KBM-7 (cell line): ENCODE measurements at regions not wholly inside any gene's neighbourhood (a gene's known extent, or its start where the extent isn't known, plus 50 kb on each side); places are given as distances from the start of the nearest gene placed in this dataset.
"Not testable (repeated sequence)": the region's sequence is repeated elsewhere in the genome, so short reads cannot be mapped to it uniquely, and the experiment has no call there.

Source experiments
- DNase-seq: peaks from one replicate; pipeline ENCODE4 v3.0.0-alpha.2; 2015
- in situ Hi-C: fragments of 300-500 bp; cut with MboI; formaldehyde crosslinking; loops from 2 replicates; pipeline ENCODE4 v1.14.3; 2020; ENCODE audit warnings: low sequenced_read_pairs, low pct_unique_long_range_greater_than_20kb, mixed read lengths

- not testable (repeated sequence) for DNase-seq
Measured at GRCh38 chr3:773433-773832, 319.4 kb upstream of the CNTN6 start.

GRCh38 chr3:775178-775880 is 317.5 kb upstream of the CNTN6 start:
- in situ Hi-C loops: no loop called here
- DNase-seq: no peak

More at GRCh38 chr3:773433-773832, 319.4 kb upstream of the CNTN6 start:
- in situ Hi-C loops: not testable (repeated sequence)

DNA sequence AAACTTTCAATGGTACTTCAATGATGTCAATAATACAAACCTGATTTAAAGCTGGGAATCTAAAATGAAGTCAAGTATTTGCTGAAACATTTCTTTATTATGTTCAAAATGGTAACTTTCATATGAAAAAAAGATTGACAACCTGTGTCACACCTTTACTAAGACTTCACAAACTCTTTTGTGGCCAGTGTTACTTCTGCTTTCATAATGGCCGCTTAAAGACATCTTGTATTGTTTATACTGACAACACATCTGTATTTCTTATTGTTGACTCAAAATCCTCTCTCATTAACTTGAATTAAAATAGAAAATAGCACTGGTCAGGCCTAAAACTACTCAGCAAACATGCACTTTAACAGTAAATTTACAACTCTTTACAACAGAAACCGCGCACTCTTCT is 312.3 kb upstream of the CNTN6 start:
- in situ Hi-C loops: no loop called here
- DNase-seq: no peak

DNA sequence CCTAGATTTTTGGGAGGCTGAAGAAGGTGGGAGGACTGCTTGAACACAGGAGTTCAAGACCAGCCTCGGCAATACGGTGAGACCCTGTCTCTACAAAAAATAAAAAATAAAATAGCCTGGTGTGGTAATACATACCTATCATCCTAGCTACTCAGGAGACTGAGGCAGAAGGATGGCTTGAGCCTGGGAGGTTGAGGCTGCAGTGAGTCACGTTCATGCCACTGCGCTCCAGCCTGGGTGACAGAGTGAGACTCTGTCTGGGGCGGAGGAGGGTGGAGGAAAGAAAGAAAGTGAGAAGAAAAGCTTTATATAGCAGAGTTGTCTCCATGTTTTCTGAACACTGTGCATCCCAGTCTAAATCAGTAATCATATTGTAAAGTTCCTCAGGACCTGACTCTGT is 301.4 kb upstream of the CNTN6 start:
- in situ Hi-C loops: no loop called here

DNA sequence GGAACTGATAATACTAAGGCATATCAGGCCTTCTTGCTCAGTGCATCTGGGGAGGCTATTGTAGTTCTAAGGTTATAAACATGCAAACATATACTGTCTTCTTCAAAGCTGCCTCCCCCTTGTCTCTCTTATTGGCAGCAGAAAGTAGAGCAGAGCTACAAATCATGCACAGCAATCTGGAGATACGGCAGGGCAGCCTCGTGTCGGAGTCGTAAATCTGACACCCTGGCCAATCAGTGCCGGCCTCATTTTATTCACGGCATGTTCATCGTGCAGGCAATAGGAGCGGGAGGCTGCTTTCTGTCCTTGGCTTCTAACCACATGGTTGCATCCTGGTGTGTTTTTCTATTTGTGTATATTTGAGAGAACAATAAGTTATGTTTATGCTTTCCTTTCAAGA is 300.2 kb upstream of the CNTN6 start:
- in situ Hi-C loops: no loop called here
- no peak for DNase-seq

More for the DNA sequence above, 301.4 kb upstream of the CNTN6 start:
- DNase-seq: no peak

- no peak for DNase-seq
- in situ Hi-C loops: no loop called here
Measured at GRCh38 chr3:804211-804610, 288.6 kb upstream of the CNTN6 start.

- in situ Hi-C loops: no loop called here
- no peak for DNase-seq
Measured at GRCh38 chr3:805326-805725, 287.5 kb upstream of the CNTN6 start.

- no peak for DNase-seq
- in situ Hi-C loops: no loop called here
Measured at GRCh38 chr3:806006-806405, 286.8 kb upstream of the CNTN6 start.

DNA sequence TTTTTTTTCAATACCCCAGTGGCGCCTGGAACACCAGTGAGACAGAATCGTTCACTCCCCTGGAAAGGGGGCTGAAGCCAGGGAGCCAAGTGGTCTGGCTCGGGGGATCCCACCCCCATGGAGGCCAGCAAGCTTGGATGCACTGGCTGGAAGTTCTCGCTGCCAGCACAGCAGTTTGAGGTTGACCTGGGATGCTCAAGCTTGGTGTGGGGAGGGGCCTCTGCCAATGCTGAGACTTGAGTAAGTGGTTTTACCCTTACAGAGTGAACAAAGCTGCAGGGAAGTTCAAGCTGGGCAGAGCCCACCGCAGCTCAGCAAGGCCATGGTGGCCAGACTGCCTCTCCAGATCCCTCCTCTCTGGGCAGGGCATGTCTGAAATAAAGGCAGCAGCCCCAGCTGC is 276.2 kb upstream of the CNTN6 start:
- in situ Hi-C loops: no loop called here
- DNase-seq: no peak

GRCh38 chr3:834679-835078 is 258.1 kb upstream of the CNTN6 start:
- no peak for DNase-seq
- in situ Hi-C loops: no loop called here

- in situ Hi-C loops: no loop called here
- DNase-seq: no peak
Measured at GRCh38 chr3:835096-835495, 257.7 kb upstream of the CNTN6 start.

GRCh38 chr3:839981-840380 is 252.8 kb upstream of the CNTN6 start:
- in situ Hi-C loops: no loop called here
- no peak for DNase-seq

DNA sequence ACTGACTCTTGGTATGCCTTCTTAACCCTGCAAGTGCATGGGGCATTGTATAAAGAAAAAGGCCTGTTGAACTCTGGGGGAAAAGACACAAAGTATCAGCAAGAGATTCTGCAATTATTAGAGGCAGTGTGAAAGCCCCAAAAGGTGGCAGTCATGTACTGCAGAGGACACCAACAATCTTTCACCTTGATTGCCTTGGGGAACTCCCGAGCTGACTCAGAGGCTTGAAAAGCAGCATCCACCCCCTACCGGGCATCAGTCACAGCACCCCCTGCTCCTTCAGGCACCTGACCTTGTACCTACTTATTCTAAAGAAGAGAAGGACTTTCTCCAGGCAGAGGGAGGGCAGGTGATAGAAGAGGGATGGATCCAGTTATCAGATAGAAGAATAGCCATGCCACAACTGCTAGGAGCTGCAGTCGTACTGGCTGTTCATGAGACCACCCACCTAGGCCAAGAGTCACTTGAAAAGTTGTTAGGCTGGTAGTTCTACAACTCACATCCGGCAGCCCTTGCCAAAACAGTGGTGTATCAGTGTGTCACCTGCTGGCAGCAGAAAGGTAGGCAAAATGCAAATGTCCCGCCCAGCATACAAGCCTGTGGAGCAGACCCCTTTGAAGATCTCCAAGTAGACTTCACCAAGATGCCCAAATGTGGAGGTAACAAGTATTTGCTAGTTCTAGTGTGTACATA is 241.6 kb upstream of the CNTN6 start:
- no peak for DNase-seq
- in situ Hi-C loops: no loop called here

DNA sequence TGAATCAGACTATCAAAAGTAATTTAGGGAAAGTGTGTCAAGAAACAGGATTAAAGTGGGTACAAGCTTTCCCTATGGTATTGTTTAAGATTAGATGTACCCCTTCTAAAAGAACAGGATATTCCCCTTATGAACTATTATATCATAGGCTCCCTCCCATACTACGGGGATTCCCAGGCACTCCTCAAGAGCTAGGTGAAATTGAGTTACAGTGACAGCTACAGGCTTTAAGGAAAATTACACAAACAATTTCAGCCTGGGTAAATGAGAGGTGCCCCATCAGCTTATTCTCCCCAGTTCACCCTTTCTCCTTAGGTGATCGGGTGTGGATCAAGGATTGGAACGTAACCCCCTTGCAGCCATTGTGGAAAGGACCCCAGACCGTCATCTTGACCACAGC is 240.8 kb upstream of the CNTN6 start:
- in situ Hi-C loops: no loop called here
- no peak for DNase-seq

- DNase-seq: no peak
- in situ Hi-C loops: no loop called here
Measured at GRCh38 chr3:853489-853888, 239.3 kb upstream of the CNTN6 start.

GRCh38 chr3:859135-859534 is 233.7 kb upstream of the CNTN6 start:
- in situ Hi-C loops: no loop called here

DNA sequence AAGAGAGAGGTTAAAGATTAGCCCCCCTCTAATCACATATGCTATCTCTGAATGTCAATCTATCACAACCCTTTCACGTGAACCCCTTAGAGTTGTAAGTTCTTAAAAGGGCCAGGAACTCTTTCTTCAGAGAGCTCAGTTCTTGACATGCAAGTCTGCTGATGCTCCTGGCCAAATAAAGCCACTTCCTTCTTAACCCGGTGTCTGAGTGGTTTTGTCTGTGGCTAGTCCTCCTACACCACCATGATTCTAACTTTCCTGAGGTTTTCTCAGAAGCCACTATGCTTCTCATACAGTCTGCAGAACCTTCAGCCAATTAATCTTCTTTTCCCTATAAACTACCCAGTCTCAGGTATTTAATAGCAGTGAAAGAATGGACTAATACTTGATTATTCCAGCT is 231.1 kb upstream of the CNTN6 start:
- in situ Hi-C loops: no loop called here
- no peak for DNase-seq

More at GRCh38 chr3:859135-859534, 233.7 kb upstream of the CNTN6 start:
- no peak for DNase-seq

DNA sequence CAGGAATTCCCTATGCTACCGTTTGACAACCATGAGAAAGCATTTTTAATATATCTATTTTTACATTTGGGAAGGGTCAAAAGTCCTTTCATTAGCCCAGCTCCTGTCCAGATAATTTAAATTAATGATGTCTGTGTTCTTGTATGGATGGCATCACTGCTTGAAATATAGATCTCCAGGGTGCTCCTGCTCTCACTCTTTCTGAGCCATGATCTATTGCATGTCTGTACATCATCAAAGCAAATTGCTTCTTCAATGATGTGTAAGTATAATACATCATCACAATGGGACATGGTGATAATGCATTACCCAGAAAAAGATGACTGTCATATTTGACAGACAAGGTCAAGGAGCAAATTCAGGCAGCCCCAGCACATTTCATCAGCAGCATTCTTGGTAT is 223.6 kb upstream of the CNTN6 start:
- in situ Hi-C loops: no loop called here
- no peak for DNase-seq

DNA sequence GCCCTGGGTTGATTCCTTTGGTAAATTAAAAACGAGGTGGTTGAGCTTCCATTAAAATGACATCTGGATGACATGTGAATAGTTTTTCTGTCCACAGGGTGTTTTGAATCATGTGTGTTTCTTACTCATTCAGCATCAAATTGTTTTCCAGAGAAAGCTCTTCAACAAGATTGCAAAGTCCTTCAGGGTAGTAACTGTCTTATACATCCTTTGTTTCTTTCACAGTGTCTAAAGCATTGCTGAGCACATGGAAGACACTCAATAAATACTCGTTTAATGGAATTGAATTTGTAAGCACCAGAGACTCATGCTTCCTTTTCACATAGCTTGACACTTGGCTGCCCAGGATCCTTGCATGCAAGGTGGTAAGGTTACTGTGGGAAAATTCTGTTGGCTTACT is 223.1 kb upstream of the CNTN6 start:
- in situ Hi-C loops: no loop called here
- no peak for DNase-seq

GRCh38 chr3:871651-872050 is 221.2 kb upstream of the CNTN6 start:
- no peak for DNase-seq
- in situ Hi-C loops: no loop called here

DNA sequence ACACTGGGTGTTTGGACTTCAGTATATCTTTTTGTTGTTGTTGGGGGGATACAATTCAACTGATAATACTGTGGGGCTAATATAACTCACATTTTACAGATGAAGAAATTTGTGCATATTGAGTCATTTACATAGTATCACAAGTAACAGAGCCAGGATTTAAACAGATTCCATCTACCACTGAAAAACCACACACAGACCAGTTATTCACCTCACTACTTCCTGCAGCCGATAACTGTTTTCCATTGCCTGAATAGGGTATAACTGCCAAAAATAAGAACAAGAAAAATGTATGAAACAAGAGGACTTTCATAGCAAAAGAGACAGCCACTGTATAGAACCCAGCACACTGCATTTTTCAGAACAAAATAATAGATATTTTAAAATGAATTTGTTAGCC is 215.8 kb upstream of the CNTN6 start:
- in situ Hi-C loops: no loop called here
- DNase-seq: no peak
